NB4 (cell line): ENCODE measurements at regions not wholly inside any gene's neighbourhood (a gene's known extent, or its start where the extent isn't known, plus 50 kb on each side); places are given as distances from the start of the nearest gene placed in this dataset.

Source experiments
- DNase-seq: peaks from one replicate; pipeline ENCODE4 v3.0.0; 2010; ENCODE audit warnings: low read depth
- H3K4me3 ChIP-seq: one replicate; pipeline ENCODE4 v1.5.1; 2011; ENCODE audit warnings: mild to moderate bottlenecking, low read depth, low read length, moderate library complexity
- MAX ChIP-seq: IDR thresholded peaks from 2 replicates; pipeline ENCODE4 v1.6.1; 2011; ENCODE audit warnings: low read depth, low read length
- MYC ChIP-seq: IDR thresholded peaks from 2 replicates; pipeline ENCODE4 v1.6.1; 2011; ENCODE audit warnings: low read depth, low read length
- POLR2A ChIP-seq: IDR thresholded peaks from 2 replicates; pipeline ENCODE4 v1.6.1; 2011; ENCODE audit warnings: mild to moderate bottlenecking; ENCODE audit not compliant: insufficient read length; ENCODE audit errors: extremely low read depth
- TF ChIP-seq, protein P1 (sequence below): IDR thresholded peaks from one replicate; pipeline ENCODE4 v1.5.1; 2012; ENCODE audit warnings: low read depth, low read length

DNA sequence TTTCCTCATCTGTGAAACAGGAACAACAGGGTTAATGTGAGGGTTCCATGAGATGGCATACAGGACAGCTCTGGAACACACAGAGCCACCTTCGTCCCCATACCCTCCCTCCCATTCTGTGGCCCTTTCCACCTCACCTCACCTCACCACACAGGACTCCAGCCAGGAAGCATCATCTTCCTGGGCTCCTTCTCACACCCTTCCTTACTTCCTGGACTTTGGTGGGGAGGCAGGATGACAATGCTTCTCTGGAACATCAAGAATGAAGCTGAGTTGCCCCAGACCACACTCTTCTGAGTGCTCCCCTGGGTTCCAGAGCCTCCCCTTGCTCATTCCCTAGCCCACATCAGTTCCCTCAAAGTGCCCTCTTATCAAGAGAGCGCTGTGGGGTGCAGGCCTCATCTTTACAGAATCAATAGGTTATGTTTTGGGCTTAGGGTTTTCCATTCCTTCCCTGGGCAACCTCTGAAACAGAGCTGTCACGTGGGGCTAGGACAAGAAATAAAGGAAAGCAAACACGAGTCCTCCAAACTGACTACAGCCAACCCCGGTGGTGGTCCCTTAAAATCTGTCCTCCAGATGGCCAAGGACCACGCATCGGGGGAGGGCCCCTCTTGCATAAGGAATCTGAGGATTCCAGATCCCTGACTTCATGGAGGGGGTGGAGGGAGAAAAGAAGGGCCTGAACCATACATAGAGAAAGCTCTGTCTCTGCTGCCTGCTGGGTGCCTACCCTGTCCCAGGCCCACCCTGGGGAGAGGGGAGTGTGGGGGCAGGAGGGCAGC, 74.4 kb upstream of the ATP6AP2 start:
- H3K4me3 ChIP-seq, result no peak overlapping the region
- no peak for DNase-seq
- no peak for TF ChIP-seq MYC
- TF ChIP-seq POLR2A, result no peak

DNA sequence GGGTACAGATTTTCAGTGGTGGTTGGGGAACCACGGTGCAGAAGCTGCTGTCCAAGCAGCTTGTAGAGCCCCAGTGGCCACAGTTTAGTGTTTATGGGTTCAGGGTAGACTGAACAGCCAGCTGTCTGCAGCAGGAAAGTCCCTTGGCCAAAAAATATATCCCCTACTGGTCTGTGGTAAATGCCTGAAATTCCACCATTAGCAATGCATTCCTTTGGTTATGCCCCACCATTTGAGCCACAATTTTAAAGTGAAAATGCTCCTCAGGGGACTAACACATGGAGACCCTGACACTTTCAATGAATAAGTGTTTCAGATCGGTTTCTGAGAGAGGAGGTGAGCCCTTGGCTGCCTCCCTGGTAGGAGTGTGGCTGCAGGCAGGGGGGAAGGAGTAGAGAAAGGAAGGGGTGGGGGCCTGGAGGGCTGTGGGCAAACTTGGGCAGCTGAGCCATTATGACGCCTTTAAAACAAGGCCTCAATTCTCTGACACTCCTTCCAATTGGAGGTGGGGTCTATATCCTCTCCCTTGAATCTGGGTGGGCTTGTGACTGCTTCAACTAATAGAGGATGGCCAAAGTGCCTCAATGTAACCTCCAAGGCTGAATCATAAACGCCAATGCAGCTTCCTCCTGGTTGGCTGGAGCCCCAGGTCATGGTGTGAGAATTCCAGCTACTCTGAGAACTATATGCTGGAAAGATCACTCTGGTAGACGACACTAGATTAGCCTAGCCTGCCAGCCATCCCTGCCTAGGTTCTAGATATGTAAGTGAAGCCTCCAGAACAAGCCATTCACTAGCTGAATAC, 75.8 kb upstream of the ATP6AP2 start:
- no peak overlapping the region for H3K4me3 ChIP-seq
- TF ChIP-seq, protein P1, sequence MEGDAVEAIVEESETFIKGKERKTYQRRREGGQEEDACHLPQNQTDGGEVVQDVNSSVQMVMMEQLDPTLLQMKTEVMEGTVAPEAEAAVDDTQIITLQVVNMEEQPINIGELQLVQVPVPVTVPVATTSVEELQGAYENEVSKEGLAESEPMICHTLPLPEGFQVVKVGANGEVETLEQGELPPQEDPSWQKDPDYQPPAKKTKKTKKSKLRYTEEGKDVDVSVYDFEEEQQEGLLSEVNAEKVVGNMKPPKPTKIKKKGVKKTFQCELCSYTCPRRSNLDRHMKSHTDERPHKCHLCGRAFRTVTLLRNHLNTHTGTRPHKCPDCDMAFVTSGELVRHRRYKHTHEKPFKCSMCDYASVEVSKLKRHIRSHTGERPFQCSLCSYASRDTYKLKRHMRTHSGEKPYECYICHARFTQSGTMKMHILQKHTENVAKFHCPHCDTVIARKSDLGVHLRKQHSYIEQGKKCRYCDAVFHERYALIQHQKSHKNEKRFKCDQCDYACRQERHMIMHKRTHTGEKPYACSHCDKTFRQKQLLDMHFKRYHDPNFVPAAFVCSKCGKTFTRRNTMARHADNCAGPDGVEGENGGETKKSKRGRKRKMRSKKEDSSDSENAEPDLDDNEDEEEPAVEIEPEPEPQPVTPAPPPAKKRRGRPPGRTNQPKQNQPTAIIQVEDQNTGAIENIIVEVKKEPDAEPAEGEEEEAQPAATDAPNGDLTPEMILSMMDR, result no peak
- TF ChIP-seq MAX (no peak), MYC (no peak), POLR2A (no peak)
- no peak for DNase-seq

DNA sequence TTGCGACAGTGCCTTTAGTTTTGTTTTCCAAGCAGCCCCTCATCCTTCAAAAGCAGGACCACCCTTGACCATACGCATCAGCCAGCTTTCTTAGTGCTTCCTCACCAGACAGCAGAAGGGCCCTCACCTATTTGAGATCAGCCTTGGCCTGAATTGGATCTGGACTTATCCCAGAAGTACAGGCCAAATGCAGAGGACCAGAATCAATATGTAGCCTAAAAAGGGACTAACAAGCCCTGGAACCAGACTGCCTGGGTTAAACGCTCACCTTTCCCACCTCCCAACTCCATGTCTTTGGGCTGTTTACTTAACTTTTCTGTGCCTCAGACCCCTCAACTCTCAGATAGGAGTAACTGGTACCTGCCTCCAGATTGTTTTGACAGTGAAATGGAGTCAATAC, 77.7 kb upstream of the ATP6AP2 start:
- no peak for DNase-seq
- no peak for TF ChIP-seq MAX
- TF ChIP-seq, protein P1, result no peak
- TF ChIP-seq POLR2A, result no peak
- TF ChIP-seq MYC, result no peak
- no peak overlapping the region for H3K4me3 ChIP-seq

DNA sequence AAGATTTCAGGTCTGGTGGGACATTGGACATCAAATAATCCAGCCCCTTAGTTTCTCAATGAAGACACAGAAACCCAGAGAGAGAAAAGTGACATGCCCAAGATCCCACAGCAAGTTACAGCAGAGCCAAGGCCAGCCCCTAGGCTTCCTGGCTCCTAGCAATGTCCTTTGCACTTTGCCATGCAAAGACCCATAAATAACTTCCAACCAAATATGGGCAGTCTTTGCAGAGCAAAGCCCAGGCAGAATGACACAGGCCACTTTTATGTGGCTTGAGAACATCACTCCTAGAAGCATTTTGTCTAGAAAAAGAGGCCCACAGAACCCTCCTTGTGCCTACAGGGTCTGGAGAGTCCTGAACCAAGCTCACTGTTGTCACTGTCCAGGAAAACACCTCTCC, 78.1 kb upstream of the ATP6AP2 start:
- DNase-seq, result no peak
- no peak overlapping the region for H3K4me3 ChIP-seq
- TF ChIP-seq MYC, result no peak
- TF ChIP-seq POLR2A, result no peak
- TF ChIP-seq, protein P1, result no peak
- TF ChIP-seq MAX, result no peak

- TF ChIP-seq MYC, result no peak
- TF ChIP-seq POLR2A, result no peak
- TF ChIP-seq MAX, result no peak
- TF ChIP-seq, protein P1, result no peak
- H3K4me3 ChIP-seq, result no peak overlapping the region
- no peak for DNase-seq
Observed at GRCh38 chrX:40501164-40501855, 79.5 kb upstream of the ATP6AP2 start.

DNA sequence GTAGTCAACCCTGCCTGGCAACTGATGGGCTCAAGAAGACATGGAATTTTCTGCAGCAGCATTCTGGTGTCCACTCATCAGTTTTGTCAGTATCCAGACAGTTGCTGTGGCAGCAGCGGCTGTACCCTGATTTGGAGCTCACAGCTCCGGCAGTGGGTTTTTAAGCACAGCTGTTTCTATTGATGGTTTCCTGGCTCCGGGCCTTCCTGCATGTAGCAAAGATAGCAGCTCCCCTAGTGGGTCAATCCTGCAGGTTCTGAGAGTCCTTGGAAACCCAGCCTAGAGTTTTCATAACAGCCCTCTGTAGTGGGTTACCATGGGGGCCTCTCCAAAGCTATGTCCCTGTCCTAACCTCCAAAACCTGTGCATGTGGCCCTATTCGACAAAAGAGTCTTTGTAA, 84.0 kb upstream of the ATP6AP2 start:
- no peak for TF ChIP-seq MYC
- TF ChIP-seq POLR2A, result no peak
- TF ChIP-seq MAX, result no peak
- TF ChIP-seq, protein P1, result no peak
- no peak overlapping the region for H3K4me3 ChIP-seq
- no peak for DNase-seq
